Left colon (tissue), 2 donors: ENCODE measurements at regions not wholly inside any gene's neighbourhood (a gene's known extent, or its start where the extent isn't known, plus 50 kb on each side); places are given as distances from the start of the nearest gene placed in this dataset.
"Not testable (repeated sequence)": the region's sequence is repeated elsewhere in the genome, so short reads cannot be mapped to it uniquely, and the experiment has no call there.

Experiments used
- ATAC-seq: fragments of 200-7000 bp; cut with Tn5 transposase; one replicate; pipeline ENCODE4 v1.9.1; 2020; ENCODE audit warnings: mild to moderate bottlenecking, moderate library complexity
- DNase-seq, 2 donors: peaks; one replicate each; pipeline ENCODE4 v3.0.0-alpha.2; 2020
- intact Hi-C, 2 donors: fragments of 100-400 bp; cut with DNase I in 1 of 2; cut with micrococcal nuclease in 1 of 2; formaldehyde crosslinking; loops; one replicate each; pipeline versions ENCODE4 v1.11.2 to v1.14.0; 2022; cut with DNase I, micrococcal nuclease
- donor health status: DM: no; HTN: no; CAD: no.
- donor health status: DM: yes; HTN: yes; CAD: no.

- ATAC-seq, result no peak
- intact Hi-C loops, result no loop called here
- DNase-seq, result no peak
Measured at GRCh38 chr5:162852134-162852533, 585.3 kb upstream of the CCNG1 start.

GRCh38 chr5:162858770-162859169, 578.6 kb upstream of the CCNG1 start:
- ATAC-seq, result no peak
- intact Hi-C loops, result no loop called here
- DNase-seq, result no peak

- ATAC-seq (no peak), DNase-seq (no peak)
- intact Hi-C loops, result no loop called here
Measured at GRCh38 chr5:162870966-162871365, 566.4 kb upstream of the CCNG1 start.

GRCh38 chr5:162882629-162883028, 554.8 kb upstream of the CCNG1 start:
- ATAC-seq, result no peak
- no peak for DNase-seq
- intact Hi-C loops, result no loop called here

GRCh38 chr5:162886717-162887116, 550.7 kb upstream of the CCNG1 start:
- ATAC-seq, result no peak

GRCh38 chr5:162888268-162888667, 549.1 kb upstream of the CCNG1 start:
- DNase-seq (no peak), ATAC-seq (no peak)
- intact Hi-C loops, result no loop called here

More at GRCh38 chr5:162886717-162887116, 550.7 kb upstream of the CCNG1 start:
- intact Hi-C loops, result no loop called here
- DNase-seq, result no peak

- DNase-seq, result no peak
- intact Hi-C loops, result no loop called here
- ATAC-seq, result no peak
Measured at GRCh38 chr5:162911873-162912272, 525.5 kb upstream of the CCNG1 start.

- DNase-seq (no peak), ATAC-seq (no peak)
- intact Hi-C loops, result no loop called here
Measured at GRCh38 chr5:162916368-162916767, 521.0 kb upstream of the CCNG1 start.

- no peak for DNase-seq
- intact Hi-C loops, result no loop called here
- no peak for ATAC-seq
Measured at GRCh38 chr5:162929104-162929503, 508.3 kb upstream of the CCNG1 start.

- ATAC-seq (no peak), DNase-seq (no peak)
- intact Hi-C loops, result no loop called here
Measured at GRCh38 chr5:162931501-162931900, 505.9 kb upstream of the CCNG1 start.

- ATAC-seq, result no peak
- intact Hi-C loops, result no loop called here
- no peak for DNase-seq
Measured at GRCh38 chr5:162939991-162940390, 497.4 kb upstream of the CCNG1 start.

- ATAC-seq (no peak), DNase-seq (no peak)
- intact Hi-C loops, result no loop called here
Measured at GRCh38 chr5:162948677-162949076, 488.7 kb upstream of the CCNG1 start.

GRCh38 chr5:162956570-162956969, 480.8 kb upstream of the CCNG1 start:
- DNase-seq, result no peak
- intact Hi-C loops, result no loop called here

GRCh38 chr5:162964144-162964543, 473.3 kb upstream of the CCNG1 start:
- DNase-seq, ATAC-seq, intact Hi-C loops: not testable (repeated sequence)

More at GRCh38 chr5:162956570-162956969, 480.8 kb upstream of the CCNG1 start:
- ATAC-seq, result no peak

GRCh38 chr5:162990063-162990462, 447.3 kb upstream of the CCNG1 start:
- DNase-seq, result no peak
- intact Hi-C loops, result no loop called here
- ATAC-seq, result no peak

GRCh38 chr5:162990856-162991497, 446.4 kb upstream of the CCNG1 start:
- intact Hi-C loops, result no loop called here
- DNase-seq (no peak), ATAC-seq (no peak)

- intact Hi-C loops, result no loop called here
- no peak for ATAC-seq
- DNase-seq, result no peak
Measured at GRCh38 chr5:162995568-162995967, 441.8 kb upstream of the CCNG1 start.

- DNase-seq (no peak), ATAC-seq (no peak)
- intact Hi-C loops, result no loop called here
Measured at GRCh38 chr5:162996053-162996452, 441.3 kb upstream of the CCNG1 start.

- DNase-seq (no peak), ATAC-seq (no peak)
- intact Hi-C loops, result no loop called here
Measured at GRCh38 chr5:163005949-163006348, 431.4 kb upstream of the CCNG1 start.

- intact Hi-C loops, result no loop called here
- no peak for ATAC-seq
- DNase-seq, result no peak
Measured at GRCh38 chr5:163022582-163023128, 414.7 kb upstream of the CCNG1 start.

- no peak for DNase-seq
- no peak for ATAC-seq
- intact Hi-C loops, result no loop called here
Measured at GRCh38 chr5:163023846-163024245, 413.5 kb upstream of the CCNG1 start.
